Kidney (tissue), 13 donors: ENCODE measurements at regions not wholly inside any gene's neighbourhood (a gene's known extent, or its start where the extent isn't known, plus 50 kb on each side); places are given as distances from the start of the nearest gene placed in this dataset.

Experiments
- DNase-seq, 5 donors: peaks; one replicate each; pipeline ENCODE4 v3.0.0-alpha.2; 2013 to 2020
- FAIRE-seq: peaks from 2 replicates; lab custom pipeline; 2012; peaks lifted over from hg19 to GRCh38; lab: Jason Lieb, UNC
- H3K27ac ChIP-seq, 2 donors: one replicate each; pipeline ENCODE4 v1.7.0; 2013; ENCODE audit warnings: low read depth in 2 of 2, low read length in 2 of 2, inconsistent platforms in 1 of 2
- H3K27me3 ChIP-seq: one replicate; pipeline ENCODE4 v1.7.1; 2013; ENCODE audit warnings: low read length, inconsistent platforms; ENCODE audit not compliant: control insufficient read depth, insufficient read depth
- H3K36me3 ChIP-seq, 3 donors: one replicate each; pipeline versions ENCODE4 v1.7.0 to v1.7.1; 2013; ENCODE audit warnings: low read length in 3 of 3, control low read depth in 1 of 3, inconsistent platforms in 1 of 3; ENCODE audit not compliant: insufficient read depth in 3 of 3, control insufficient read depth in 2 of 3
- H3K4me1 ChIP-seq, 3 donors: one replicate each; pipeline versions ENCODE4 v1.7.0 to v1.7.1; 2013; ENCODE audit warnings: low read length in 3 of 3, inconsistent platforms in 1 of 3, low read depth in 1 of 3; ENCODE audit not compliant: control insufficient read depth in 2 of 3, insufficient read depth in 2 of 3
- H3K4me3 ChIP-seq, 3 donors: one replicate each; pipeline versions ENCODE4 v1.7.0 to v1.8.1; 2013; ENCODE audit warnings: low read length in 3 of 3, control low read depth in 1 of 3, inconsistent platforms in 1 of 3
- H3K9ac ChIP-seq, 3 donors: one replicate each; pipeline versions ENCODE4 v1.7.0 to v1.7.1; 2013; ENCODE audit warnings: low read length in 3 of 3, control low read depth in 1 of 3, inconsistent platforms in 1 of 3
- H3K9me3 ChIP-seq, 3 donors: one replicate each; pipeline versions ENCODE4 v1.7.0 to v1.7.1; 2013; ENCODE audit warnings: low read length in 3 of 3, control low read depth in 1 of 3, inconsistent platforms in 1 of 3; ENCODE audit not compliant: control insufficient read depth in 2 of 3, insufficient read depth in 1 of 3
- intact Hi-C: fragments of 100-400 bp; cut with DNase I; formaldehyde crosslinking; loops from one replicate; pipeline ENCODE4 v1.11.1; 2022
- TF ChIP-seq, protein P1 (sequence below): IDR thresholded peaks from 3 replicates; pipeline ENCODE4 v1.5.1; 2012; ENCODE audit warnings: mild to moderate bottlenecking, moderate library complexity, borderline replicate concordance; ENCODE audit not compliant: insufficient read depth; ENCODE audit errors: extremely low read depth
- donor health status: control.
- donor health status: control.
- donor health status: control.
- donor health status: control.
- donor health status: control.
- donor health status: DM: yes; HTN: yes; CAD: no.
- donor health status: Normal renal cell carcinoma (clear cell type).

- Histone ChIP-seq H3K36me3 (no peaks in the 10 kb centered on the region), H3K4me1 (no peaks in the 10 kb centered on the region), H3K4me3 (no peak overlapping the region), H3K27ac (no peak overlapping the region), H3K9ac (no peak overlapping the region), H3K9me3 (no peaks in the 10 kb centered on the region), H3K27me3 (no peaks in the 10 kb centered on the region)
- no peak for DNase-seq
- TF ChIP-seq, protein P1, sequence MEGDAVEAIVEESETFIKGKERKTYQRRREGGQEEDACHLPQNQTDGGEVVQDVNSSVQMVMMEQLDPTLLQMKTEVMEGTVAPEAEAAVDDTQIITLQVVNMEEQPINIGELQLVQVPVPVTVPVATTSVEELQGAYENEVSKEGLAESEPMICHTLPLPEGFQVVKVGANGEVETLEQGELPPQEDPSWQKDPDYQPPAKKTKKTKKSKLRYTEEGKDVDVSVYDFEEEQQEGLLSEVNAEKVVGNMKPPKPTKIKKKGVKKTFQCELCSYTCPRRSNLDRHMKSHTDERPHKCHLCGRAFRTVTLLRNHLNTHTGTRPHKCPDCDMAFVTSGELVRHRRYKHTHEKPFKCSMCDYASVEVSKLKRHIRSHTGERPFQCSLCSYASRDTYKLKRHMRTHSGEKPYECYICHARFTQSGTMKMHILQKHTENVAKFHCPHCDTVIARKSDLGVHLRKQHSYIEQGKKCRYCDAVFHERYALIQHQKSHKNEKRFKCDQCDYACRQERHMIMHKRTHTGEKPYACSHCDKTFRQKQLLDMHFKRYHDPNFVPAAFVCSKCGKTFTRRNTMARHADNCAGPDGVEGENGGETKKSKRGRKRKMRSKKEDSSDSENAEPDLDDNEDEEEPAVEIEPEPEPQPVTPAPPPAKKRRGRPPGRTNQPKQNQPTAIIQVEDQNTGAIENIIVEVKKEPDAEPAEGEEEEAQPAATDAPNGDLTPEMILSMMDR, result no peak
- intact Hi-C loops, result no loop called here
- no peak for FAIRE-seq
Measured at GRCh38 chr4:79013756-79014155, 74.5 kb upstream of the PAQR3 start.

GRCh38 chr4:78990938-78991810 is 51.9 kb upstream of the PAQR3 start:
- intact Hi-C loops, result no loop called here
- Histone ChIP-seq H3K4me3 (no peak overlapping the region), H3K9me3 (no peaks in the 10 kb centered on the region), H3K27me3 (no peaks in the 10 kb centered on the region), H3K9ac (no peak overlapping the region), H3K27ac (no peak overlapping the region), H3K36me3 (no peaks in the 10 kb centered on the region), H3K4me1 (no peaks in the 10 kb centered on the region)
- DNase-seq (no peak), FAIRE-seq (no peak)
- TF ChIP-seq, protein P1, result no peak

GRCh38 chr4:78989697-78990270 is 50.5 kb upstream of the PAQR3 start:
- no peak for FAIRE-seq
- H3K36me3 ChIP-seq, result no peaks in the 10 kb centered on the region
- no peak overlapping the region for H3K9ac ChIP-seq
- H3K4me1 ChIP-seq, result no peaks in the 10 kb centered on the region
- intact Hi-C loops, result no loop called here
- no peak overlapping the region for H3K27ac ChIP-seq
- H3K4me3 ChIP-seq, result no peak overlapping the region
- TF ChIP-seq, protein P1, result no peak
- no peak for DNase-seq
- H3K27me3 ChIP-seq, result no peaks in the 10 kb centered on the region
- H3K9me3 ChIP-seq, result no peaks in the 10 kb centered on the region
